GM19035 (cell line): ENCODE measurements at regions not wholly inside any gene's neighbourhood (a gene's known extent, or its start where the extent isn't known, plus 50 kb on each side); places are given as distances from the start of the nearest gene placed in this dataset.

Source experiments
- ATAC-seq: cut with Tn5 transposase; IDR thresholded peaks from one replicate; pipeline ENCODE4 v1.9.1; 2021; ENCODE audit not compliant: unreplicated experiment

DNA sequence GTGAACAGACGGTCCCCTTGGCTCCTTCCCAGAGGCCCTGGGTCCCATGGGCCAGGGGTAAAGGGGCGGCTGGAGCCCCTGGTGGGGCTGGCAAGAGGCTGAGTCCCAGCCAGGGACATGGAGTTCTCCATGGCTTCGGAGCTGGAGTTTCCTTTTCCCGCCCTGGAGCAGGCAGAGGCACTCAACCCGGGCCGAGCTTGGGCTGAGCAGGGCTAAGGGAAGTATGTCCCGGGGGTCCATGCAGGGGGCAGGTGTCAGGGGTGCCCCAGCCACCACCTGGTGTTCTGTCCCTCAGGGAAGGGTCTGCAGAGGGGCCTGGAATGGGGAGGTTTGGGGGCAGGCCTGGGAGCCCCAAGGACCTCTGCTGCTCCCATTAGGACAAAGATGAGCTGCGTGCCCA, 54.0 kb upstream of the TPM4 start:
- no peak for ATAC-seq

DNA sequence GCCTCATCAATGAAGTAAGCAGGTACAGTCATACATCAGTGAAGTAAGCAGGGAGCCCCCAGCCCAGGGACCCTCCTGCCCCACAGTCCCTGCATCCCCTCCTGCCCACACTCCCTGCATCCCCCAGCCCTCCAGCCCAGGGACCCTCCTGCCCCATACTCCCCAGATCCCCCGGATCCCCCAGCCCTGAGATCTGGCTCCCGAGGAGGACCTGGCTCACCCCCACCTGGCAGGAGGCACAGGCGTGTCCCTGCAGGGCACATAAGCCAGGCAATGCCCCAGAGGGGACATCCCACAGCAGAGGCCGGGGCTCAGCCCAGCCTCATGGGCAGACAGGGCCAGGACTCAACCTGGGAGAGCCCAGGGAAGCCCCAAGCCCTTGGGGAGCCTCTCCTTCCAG, 53.6 kb upstream of the TPM4 start:
- ATAC-seq = no peak

DNA sequence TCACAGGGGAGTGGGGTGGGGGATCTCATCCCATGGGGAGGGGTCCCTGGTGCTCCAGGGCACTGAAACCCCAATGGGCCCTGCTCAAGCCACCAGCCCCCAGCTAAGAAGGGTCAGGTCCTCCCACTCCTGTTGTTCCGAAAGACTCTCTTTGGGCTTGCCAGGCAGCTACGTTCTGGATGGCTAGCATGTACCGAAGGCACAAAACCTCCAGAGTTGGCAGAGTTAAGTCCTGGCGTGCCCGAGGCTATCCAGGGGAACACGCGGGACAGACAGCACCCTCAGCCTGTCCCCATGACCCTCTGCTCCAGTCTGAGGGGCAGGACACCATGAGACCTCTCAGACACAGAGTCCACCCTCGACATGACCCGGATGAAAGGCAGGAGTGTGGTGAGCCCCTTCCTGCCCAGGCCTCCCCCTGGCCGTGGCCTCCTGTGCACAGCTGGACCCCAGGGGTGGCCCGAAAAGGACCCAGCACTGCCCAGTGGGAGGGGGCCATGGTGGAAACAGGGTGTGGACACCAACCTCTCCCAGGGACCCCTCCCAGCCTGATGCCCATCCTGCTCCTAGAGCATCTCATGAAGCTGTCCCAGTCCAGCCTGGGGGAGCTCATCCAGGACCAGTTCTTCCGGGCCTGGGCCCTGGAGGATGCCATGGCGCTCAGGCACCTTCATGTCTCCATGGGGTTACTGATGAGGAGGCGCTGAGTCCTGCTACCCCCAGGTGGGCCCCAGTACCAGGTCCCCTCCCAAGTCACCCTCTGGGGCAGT, 53.0 kb upstream of the TPM4 start:
- ATAC-seq = no peak

DNA sequence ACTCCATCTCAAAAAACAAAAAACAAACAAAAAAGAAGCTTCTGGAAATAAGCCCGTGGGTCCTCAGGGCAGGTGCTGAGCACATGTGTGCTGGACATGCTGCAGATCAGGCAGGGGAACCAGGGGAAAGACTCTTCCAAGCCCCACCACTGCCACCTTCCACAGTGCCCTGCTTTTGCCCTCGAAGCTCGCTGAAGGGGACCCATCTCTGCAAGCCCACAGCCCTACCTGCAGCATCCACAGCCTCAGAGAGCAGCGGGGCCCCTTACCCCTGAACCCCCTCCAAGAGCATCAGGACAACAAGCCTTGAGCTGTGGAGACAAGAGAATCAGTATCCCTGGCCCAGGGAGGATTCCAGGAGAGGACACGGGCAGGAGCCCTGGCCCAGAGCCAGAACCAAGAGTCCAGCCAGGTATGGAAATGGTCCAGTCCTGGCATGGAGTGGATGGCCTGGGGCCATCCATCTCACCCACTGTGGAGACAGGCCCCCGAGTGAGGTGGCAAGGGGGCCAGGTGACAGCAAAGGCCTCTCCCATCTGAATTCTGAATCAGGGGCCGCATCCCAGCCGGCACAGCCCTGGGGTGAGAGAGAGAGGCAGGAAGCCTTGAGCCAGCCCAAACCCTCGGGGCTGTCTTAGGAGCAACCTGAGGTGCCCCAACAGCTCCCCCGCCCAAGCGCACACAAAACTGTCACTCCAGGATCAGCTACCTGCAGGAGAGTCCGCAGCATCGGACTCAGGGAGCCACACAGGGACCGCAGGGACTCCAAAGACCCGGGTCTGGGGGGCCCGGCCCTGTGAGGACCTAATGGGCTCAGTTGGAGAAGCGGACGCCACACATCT, 51.8 kb upstream of the TPM4 start:
- no peak for ATAC-seq

DNA sequence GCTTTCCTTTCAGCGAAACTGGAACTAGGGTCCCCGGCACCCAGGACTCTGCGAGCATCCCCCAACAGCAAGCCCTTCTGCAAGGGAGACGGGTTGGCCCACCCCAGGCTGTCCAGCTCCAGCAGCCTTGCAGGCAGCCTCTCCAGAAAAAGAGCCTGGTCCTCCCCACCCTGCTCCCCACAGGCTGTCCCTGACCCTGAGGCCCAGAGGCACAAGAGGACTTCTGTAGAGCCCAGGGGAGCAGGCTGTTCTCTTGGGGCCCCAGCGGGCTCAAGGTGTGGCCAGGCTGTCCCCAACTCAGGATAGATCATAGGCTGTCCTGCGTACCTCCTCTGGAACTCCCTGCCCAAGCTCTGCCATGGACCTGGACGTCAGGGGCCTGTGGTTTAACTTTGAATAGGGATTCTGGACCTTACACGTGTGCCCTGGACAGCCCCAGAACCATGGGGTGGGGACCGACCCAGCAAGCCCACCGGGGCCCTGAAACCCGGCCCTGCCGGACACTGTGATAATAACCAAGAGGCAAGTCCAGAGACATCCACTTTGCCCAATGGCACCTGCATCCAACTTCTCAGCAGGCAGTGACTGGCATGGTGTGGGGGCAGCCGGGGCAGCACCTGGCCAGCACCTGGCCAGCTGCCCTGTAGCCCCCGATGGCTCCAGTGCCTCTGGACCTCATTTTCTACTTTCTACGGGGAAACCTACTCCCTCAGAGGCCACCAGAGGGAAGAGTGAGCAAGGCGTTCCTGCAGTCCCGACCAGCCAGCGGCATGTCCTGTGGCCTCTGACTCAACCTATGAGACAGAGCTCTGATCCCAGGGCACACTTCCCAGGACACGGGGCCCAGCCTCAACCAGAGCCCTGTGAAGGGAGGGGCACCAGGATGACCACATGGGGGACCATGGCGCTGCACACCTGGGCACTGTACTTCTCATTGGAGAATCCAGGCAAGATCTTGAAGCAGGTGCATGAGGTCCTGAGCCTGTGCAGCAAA, 50.9 kb upstream of the TPM4 start:
- ATAC-seq = no peak

DNA sequence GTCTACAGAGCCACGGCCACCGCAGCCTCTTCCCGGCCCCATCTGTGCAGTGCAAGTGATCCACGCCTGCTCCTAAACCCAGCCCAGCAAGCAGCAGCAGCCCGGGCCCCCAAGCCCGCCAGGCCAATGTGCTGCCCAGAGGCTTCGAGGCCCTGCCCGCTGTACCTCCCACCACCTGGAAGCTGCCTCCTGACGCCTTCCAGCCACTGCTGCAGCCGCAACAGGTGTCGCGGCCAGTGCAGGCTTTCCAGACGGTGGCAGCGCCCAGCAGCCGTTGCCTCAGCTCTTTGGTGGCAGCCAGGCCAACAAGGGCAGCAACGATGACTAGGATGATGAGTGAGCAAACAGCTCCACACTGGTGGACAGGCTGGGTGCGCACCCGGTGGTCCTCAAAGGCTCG, 50.2 kb upstream of the TPM4 start:
- no peak for ATAC-seq
